Mesenchymal stem cell (in vitro differentiated cells and primary cell): ENCODE measurements at regions not wholly inside any gene's neighbourhood (a gene's known extent, or its start where the extent isn't known, plus 50 kb on each side); places are given as distances from the start of the nearest gene placed in this dataset.

Source experiments
- DNase-seq: peaks from one replicate; pipeline ENCODE4 v3.0.0-alpha.2; 2013
- H2AFZ ChIP-seq: one replicate; pipeline ENCODE4 v1.6.1; 2013; ENCODE audit warnings: low read depth, mild to moderate bottlenecking, control low read depth, inconsistent platforms, low read length, moderate library complexity
- H2AK5ac ChIP-seq: 2 replicates; pipeline ENCODE4 v1.6.1; 2013; ENCODE audit warnings: low read length, moderate library complexity, mild to moderate bottlenecking, inconsistent platforms; ENCODE audit not compliant: severe bottlenecking
- H2BK120ac ChIP-seq: one replicate; pipeline ENCODE4 v1.6.1; 2013; ENCODE audit warnings: low read depth, mild to moderate bottlenecking, inconsistent platforms, low read length, moderate library complexity
- H2BK12ac ChIP-seq, 2 experiments: one replicate each; pipeline ENCODE4 v1.6.1; 2013; ENCODE audit warnings: inconsistent platforms in 2 of 2, low read length in 2 of 2, mild to moderate bottlenecking in 2 of 2, moderate library complexity in 2 of 2, control low read depth in 1 of 2
- H2BK15ac ChIP-seq: one replicate; pipeline ENCODE4 v1.6.1; 2013; ENCODE audit warnings: mild to moderate bottlenecking, low read depth, inconsistent platforms; ENCODE audit not compliant: poor library complexity, severe bottlenecking
- H2BK5ac ChIP-seq: 2 replicates; pipeline ENCODE4 v1.6.1; 2013; ENCODE audit warnings: low read depth, mild to moderate bottlenecking, low read length, control low read depth, inconsistent platforms; ENCODE audit not compliant: poor library complexity, severe bottlenecking
- H3K14ac ChIP-seq, 2 experiments: one replicate each; pipeline ENCODE4 v1.6.1; 2013; ENCODE audit warnings: inconsistent platforms in 2 of 2, low read length in 2 of 2, control low read depth in 1 of 2, mild to moderate bottlenecking in 1 of 2, moderate library complexity in 1 of 2
- H3K18ac ChIP-seq, 2 experiments: one replicate each; pipeline ENCODE4 v1.6.1; 2013; ENCODE audit warnings: inconsistent platforms in 2 of 2, low read length in 2 of 2, control low read depth in 1 of 2, low read depth in 1 of 2, mild to moderate bottlenecking in 1 of 2
- H3K23ac ChIP-seq, 2 experiments: one replicate each; pipeline ENCODE4 v1.6.1; 2013; ENCODE audit warnings: inconsistent platforms in 2 of 2, low read length in 2 of 2, mild to moderate bottlenecking in 2 of 2, moderate library complexity in 2 of 2, control low read depth in 1 of 2
- H3K27ac ChIP-seq: 2 replicates; pipeline ENCODE4 v1.5.1; 2013; ENCODE audit warnings: mild to moderate bottlenecking, moderate library complexity, low read length, control low read depth, inconsistent platforms; ENCODE audit not compliant: poor library complexity, severe bottlenecking
- H3K27me3 ChIP-seq, 2 experiments: 2 replicates each; pipeline versions ENCODE4 v1.6.1 to v1.7.0; 2013; ENCODE audit warnings: low read length in 2 of 2, mild to moderate bottlenecking in 2 of 2, moderate library complexity in 2 of 2, control low read depth in 1 of 2, inconsistent platforms in 1 of 2; ENCODE audit not compliant: control insufficient read depth in 1 of 2, insufficient read depth in 1 of 2
- H3K36me3 ChIP-seq, 2 experiments: 2 replicates each; pipeline versions ENCODE4 v1.6.1 to v1.7.0; 2013; ENCODE audit warnings: low read length in 2 of 2, control low read depth in 1 of 2, inconsistent platforms in 1 of 2, low read depth in 1 of 2, mild to moderate bottlenecking in 1 of 2; ENCODE audit not compliant: insufficient read depth in 2 of 2, control insufficient read depth in 1 of 2
- H3K4ac ChIP-seq, 2 experiments: one replicate each; pipeline ENCODE4 v1.6.1; 2013; ENCODE audit warnings: inconsistent platforms in 2 of 2, low read length in 2 of 2, mild to moderate bottlenecking in 2 of 2, moderate library complexity in 2 of 2, control low read depth in 1 of 2, low read depth in 1 of 2
- H3K4me1 ChIP-seq: 2 replicates; pipeline ENCODE4 v1.6.1; 2013; ENCODE audit warnings: low read depth, low read length, control low read depth; ENCODE audit not compliant: control insufficient read depth, insufficient read depth
- H3K4me2 ChIP-seq: 2 replicates; pipeline ENCODE4 v1.6.1; 2013; ENCODE audit warnings: low read length, mild to moderate bottlenecking, inconsistent platforms; ENCODE audit not compliant: poor library complexity, severe bottlenecking
- H3K4me3 ChIP-seq, 2 experiments: 2 replicates each; pipeline versions ENCODE4 v1.5.1 to v1.7.0; 2013; ENCODE audit warnings: low read length in 2 of 2, mild to moderate bottlenecking in 2 of 2, control low read depth in 1 of 2, low read depth in 1 of 2; ENCODE audit not compliant: insufficient read depth in 1 of 2
- H3K79me1 ChIP-seq: replicated peaks from 2 replicates; pipeline ENCODE4 v1.6.1; 2013; ENCODE audit warnings: mild to moderate bottlenecking, control low read depth, low read length, inconsistent platforms; ENCODE audit not compliant: poor library complexity, severe bottlenecking
- H3K9ac ChIP-seq: 2 replicates; pipeline ENCODE4 v1.7.0; 2013; ENCODE audit warnings: mild to moderate bottlenecking, low read length, moderate library complexity
- H3K9me3 ChIP-seq: 2 replicates; pipeline ENCODE4 v1.7.0; 2013; ENCODE audit warnings: mild to moderate bottlenecking, low read length; ENCODE audit not compliant: control insufficient read depth
- H4K8ac ChIP-seq: one replicate; pipeline ENCODE4 v1.6.1; 2013; ENCODE audit warnings: inconsistent platforms, mild to moderate bottlenecking, low read length, moderate library complexity
- H4K91ac ChIP-seq: one replicate; pipeline ENCODE4 v1.6.1; 2013; ENCODE audit warnings: mild to moderate bottlenecking, low read length, inconsistent platforms
- WGBS: methylation state at CpG from one replicate; pipeline ENCODE4 v1.1.7; 2013; ENCODE audit warnings: mixed read lengths; 5-methylcytosine and 5-hydroxymethylcytosine counted together

DNA sequence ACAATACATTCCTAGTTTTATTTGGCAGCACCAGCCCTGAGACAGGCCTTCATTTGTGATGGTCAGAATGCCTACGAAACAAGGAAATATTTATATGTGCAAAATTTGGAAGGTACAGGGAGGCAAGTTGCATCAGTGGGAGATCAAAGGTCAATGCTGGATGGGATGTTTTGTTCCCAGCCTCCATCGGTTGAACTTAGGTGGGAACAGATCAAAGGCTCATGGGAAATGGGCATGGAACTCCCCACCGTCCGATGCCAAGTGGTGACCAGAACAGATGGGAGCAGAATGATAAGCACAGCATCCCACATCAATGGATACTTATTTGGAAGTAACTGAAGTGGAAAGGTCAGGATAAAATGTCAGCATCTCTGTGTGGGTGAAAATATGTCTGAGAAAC, 177.7 kb upstream of the TNFAIP3 start:
- Histone ChIP-seq H3K18ac (no peak overlapping the region), H3K9me3 (no peaks in the 10 kb centered on the region), H3K4ac (no peak overlapping the region), H4K8ac (no peak overlapping the region), H3K36me3 (no peaks in the 10 kb centered on the region), H3K79me1 (no peaks in the 10 kb centered on the region), H3K4me3 (no peak overlapping the region), H3K4me2 (no peak overlapping the region), H3K4me1 (no peaks in the 10 kb centered on the region), H2BK5ac (no peak overlapping the region), H3K9ac (no peak overlapping the region), H2AFZ (no peak overlapping the region), H3K14ac (no peak overlapping the region), H3K27me3 (no peaks in the 10 kb centered on the region), H2BK120ac (no peak overlapping the region), H4K91ac (no peak overlapping the region), H2BK12ac (no peak overlapping the region), H2BK15ac (no peak overlapping the region), H3K27ac (no peak overlapping the region), H3K23ac (no peak overlapping the region), H2AK5ac (no peak overlapping the region)
- no peak for DNase-seq
- 97% methylated on average over 4 of the region's 4 CpGs for WGBS

DNA sequence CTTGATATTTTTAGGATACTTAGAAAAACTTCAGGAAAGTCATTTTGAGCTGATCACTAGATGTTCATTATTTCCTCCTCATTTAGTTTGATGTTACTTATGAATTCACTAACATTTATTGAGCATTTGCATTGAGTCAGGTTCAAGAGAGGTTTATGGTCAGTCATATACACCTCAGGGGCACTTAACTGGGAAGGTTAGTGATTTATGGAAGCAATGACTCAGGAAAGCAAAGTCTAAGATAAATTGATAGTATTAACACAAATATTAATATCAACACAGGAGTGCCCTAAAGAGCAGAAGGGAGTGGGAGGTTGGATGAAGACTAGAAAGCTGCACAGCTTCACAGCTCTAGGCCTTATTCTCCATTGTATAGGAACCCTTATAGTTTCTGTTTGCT, 177.0 kb upstream of the TNFAIP3 start:
- Histone ChIP-seq H3K4me3 (no peak overlapping the region), H3K4ac (no peak overlapping the region), H3K27me3 (no peaks in the 10 kb centered on the region), H3K4me2 (no peak overlapping the region), H3K27ac (no peak overlapping the region), H3K36me3 (no peaks in the 10 kb centered on the region), H3K79me1 (no peaks in the 10 kb centered on the region), H3K9ac (no peak overlapping the region), H3K14ac (no peak overlapping the region), H2AK5ac (no peak overlapping the region), H3K4me1 (no peaks in the 10 kb centered on the region), H2BK15ac (no peak overlapping the region), H2BK12ac (no peak overlapping the region), H2AFZ (no peak overlapping the region), H4K8ac (no peak overlapping the region), H2BK120ac (no peak overlapping the region), H3K9me3 (no peaks in the 10 kb centered on the region), H4K91ac (no peak overlapping the region), H2BK5ac (no peak overlapping the region), H3K18ac (no peak overlapping the region), H3K23ac (no peak overlapping the region)
- no peak for DNase-seq

DNA sequence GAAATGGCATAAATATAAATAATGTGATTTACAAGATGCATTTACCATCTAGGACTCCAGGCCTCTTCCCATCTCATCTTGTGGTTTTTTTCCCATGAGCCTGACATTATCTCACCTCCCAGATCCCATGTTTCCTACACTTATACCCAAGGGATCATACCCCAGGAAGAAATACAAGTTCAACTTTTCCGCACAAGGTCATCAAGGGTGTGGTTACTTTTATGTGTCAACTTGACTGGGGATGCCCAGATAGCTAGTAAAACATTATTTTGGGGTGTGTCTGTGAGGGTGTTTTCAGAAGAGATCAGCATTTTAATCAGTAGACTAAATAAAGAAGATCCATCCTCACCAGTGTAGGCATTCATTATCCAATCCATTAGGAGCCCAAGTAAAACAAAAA, 176.3 kb upstream of the TNFAIP3 start:
- Histone ChIP-seq H3K9ac (no peak overlapping the region), H2BK15ac (no peak overlapping the region), H3K23ac (no peak overlapping the region), H3K4me1 (no peaks in the 10 kb centered on the region), H2AK5ac (no peak overlapping the region), H3K79me1 (no peaks in the 10 kb centered on the region), H3K9me3 (no peaks in the 10 kb centered on the region), H3K14ac (no peak overlapping the region), H3K4me2 (no peak overlapping the region), H2BK120ac (no peak overlapping the region), H2BK5ac (no peak overlapping the region), H3K27me3 (no peaks in the 10 kb centered on the region), H4K8ac (no peak overlapping the region), H3K4me3 (no peak overlapping the region), H2BK12ac (no peak overlapping the region), H3K27ac (no peak overlapping the region), H3K36me3 (no peaks in the 10 kb centered on the region), H3K4ac (no peak overlapping the region), H4K91ac (no peak overlapping the region), H2AFZ (no peak overlapping the region), H3K18ac (no peak overlapping the region)
- no CpG with 5 or more reads among the region's 1 CpG for WGBS
- no peak for DNase-seq

DNA sequence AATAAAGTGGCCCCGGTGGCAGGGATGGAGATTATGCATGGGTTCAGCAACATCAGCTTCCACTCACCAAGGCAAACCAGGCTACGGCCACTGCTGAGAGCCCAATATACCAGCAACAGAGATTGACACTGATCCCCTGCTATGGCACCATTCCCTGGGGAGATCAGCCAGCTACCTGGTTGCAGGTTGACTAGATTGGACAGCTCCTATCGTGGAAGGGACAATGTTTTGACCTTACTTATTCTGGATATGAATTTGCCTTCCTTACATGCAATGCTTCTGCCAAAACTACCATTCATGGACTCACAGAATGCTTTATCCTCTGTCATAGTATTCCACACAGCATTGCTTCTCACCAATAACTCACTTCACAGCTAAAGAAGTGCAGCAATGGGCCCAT, 174.8 kb upstream of the TNFAIP3 start:
- Histone ChIP-seq H3K4me3 (no peak overlapping the region), H3K23ac (no peak overlapping the region)
- WGBS = 96% methylated on average over 3 of the region's 3 CpGs

More for the DNA sequence above, 174.8 kb upstream of the TNFAIP3 start:
- Histone ChIP-seq H2BK15ac (no peak overlapping the region), H3K27me3 (no peaks in the 10 kb centered on the region), H2AK5ac (no peak overlapping the region), H2BK120ac (no peak overlapping the region), H3K36me3 (no peaks in the 10 kb centered on the region), H2AFZ (no peak overlapping the region), H3K27ac (no peak overlapping the region), H3K18ac (no peak overlapping the region), H3K14ac (no peak overlapping the region), H3K9ac (no peak overlapping the region), H4K91ac (no peak overlapping the region), H2BK12ac (no peak overlapping the region), H3K4me2 (no peak overlapping the region), H4K8ac (no peak overlapping the region), H2BK5ac (no peak overlapping the region), H3K9me3 (no peaks in the 10 kb centered on the region), H3K4ac (no peak overlapping the region), H3K79me1 (no peaks in the 10 kb centered on the region), H3K4me1 (peaks cover 1% of the 10 kb centered on the region)
- DNase-seq = no peak
